Activated T-cell treated with anti-CD3 and anti-CD28 coated beads, Interleukin-2, amount 50 U/mL, for 4 hours (primary cell): ENCODE measurements at regions not wholly inside any gene's neighbourhood (a gene's known extent, or its start where the extent isn't known, plus 50 kb on each side); places are given as distances from the start of the nearest gene placed in this dataset.
A peak's percentile ranks its signal among the peaks of the same experiment; 100 is the strongest.

ENCODE experiments used
- ATAC-seq, 2 donors: fragments of 200-7000 bp; cut with Tn5 transposase; one replicate each; pipeline ENCODE4 v1.10.0; 2021
- DNase-seq: peaks from one replicate; pipeline ENCODE4 v3.0.0-alpha.2; 2020
- H3K27me3 Mint-ChIP-seq: one replicate; pipeline ENCODE4 v1.8.0; 2021; ENCODE audit warnings: low read depth, mixed read lengths
- H3K36me3 Mint-ChIP-seq: one replicate; pipeline ENCODE4 v1.8.0; 2022; ENCODE audit warnings: mixed read lengths; ENCODE audit not compliant: insufficient read depth
- H3K4me1 Mint-ChIP-seq: one replicate; pipeline ENCODE4 v1.8.0; 2021; ENCODE audit warnings: low read depth, mixed read lengths
- H3K4me3 Mint-ChIP-seq: one replicate; pipeline ENCODE4 v1.8.0; 2021; ENCODE audit warnings: mild to moderate bottlenecking, moderate library complexity, mixed read lengths
- H3K9me3 Mint-ChIP-seq: one replicate; pipeline ENCODE4 v1.8.0; 2021; ENCODE audit warnings: mixed read lengths

DNA sequence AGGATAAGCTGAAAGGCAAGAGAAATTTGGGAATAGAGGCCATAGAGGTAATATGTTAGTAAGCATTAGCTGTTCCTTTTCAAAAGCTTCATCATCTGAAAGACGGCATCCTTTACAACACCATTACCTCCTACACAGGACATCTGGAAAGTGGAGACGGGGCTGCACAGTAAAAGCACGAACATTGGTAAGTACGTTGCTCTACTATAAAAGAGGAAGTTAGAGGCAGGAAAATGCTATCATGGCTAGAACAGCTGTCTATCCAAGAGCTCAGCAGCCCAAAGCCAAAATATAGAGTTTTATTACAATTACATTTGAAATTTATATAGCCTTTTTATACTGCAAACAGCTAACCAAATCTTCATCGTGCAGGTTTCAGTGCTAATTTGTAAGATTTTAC lies 172.3 kb upstream of the GRIP1 start:
- Mint-ChIP-seq H3K4me1 (peaks cover 2% of the 10 kb centered on the region), H3K9me3 (no peaks in the 10 kb centered on the region), H3K36me3 (no peaks in the 10 kb centered on the region), H3K27me3 (no peaks in the 10 kb centered on the region), H3K4me3 (no peak overlapping the region)
- ATAC-seq, result no peak
- DNase-seq, result no peak

DNA sequence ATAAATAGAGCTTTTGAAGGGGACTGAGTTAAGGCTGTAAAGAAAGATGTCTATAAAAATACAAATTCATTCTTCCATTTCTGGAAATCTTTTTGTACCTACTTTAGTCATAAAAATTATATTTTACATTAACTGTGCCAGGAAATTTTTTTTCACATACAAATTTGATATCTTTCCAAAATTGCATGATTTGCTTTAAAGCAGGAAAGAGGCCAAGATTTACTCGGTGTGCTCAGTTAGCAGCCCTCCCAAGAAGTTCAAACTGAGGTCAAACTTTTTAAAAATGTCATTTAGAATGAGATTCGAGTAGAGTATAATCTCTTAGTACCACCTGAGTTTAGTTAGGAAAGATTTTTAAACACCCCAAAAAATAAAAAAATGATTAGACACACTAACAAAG lies 173.2 kb upstream of the GRIP1 start:
- Mint-ChIP-seq H3K4me1 (peaks cover 2% of the 10 kb centered on the region), H3K9me3 (no peaks in the 10 kb centered on the region), H3K36me3 (no peaks in the 10 kb centered on the region), H3K27me3 (no peaks in the 10 kb centered on the region), H3K4me3 (no peak overlapping the region)
- no peak for DNase-seq
- ATAC-seq, result no peak

GRCh38 chr12:66852765-66853164 lies 173.9 kb upstream of the GRIP1 start:
- DNase-seq (no peak), ATAC-seq (no peak)
- H3K9me3 Mint-ChIP-seq, result no peaks in the 10 kb centered on the region
- peaks cover 7% of the 10 kb centered on the region for H3K4me1 Mint-ChIP-seq
- no peaks in the 10 kb centered on the region for H3K36me3 Mint-ChIP-seq
- no peaks in the 10 kb centered on the region for H3K27me3 Mint-ChIP-seq
- no peak overlapping the region for H3K4me3 Mint-ChIP-seq

GRCh38 chr12:66859751-66860440 lies 181.0 kb upstream of the GRIP1 start:
- Mint-ChIP-seq H3K27me3 (no peaks in the 10 kb centered on the region), H3K4me3 (no peak overlapping the region), H3K4me1 (peaks cover 20% of the 10 kb centered on the region), H3K9me3 (no peaks in the 10 kb centered on the region), H3K36me3 (no peaks in the 10 kb centered on the region)
- DNase-seq, result no peak
- ATAC-seq, result no peak

GRCh38 chr12:66860752-66861750 lies 182.2 kb upstream of the GRIP1 start:
- Mint-ChIP-seq H3K9me3 (no peaks in the 10 kb centered on the region), H3K27me3 (no peaks in the 10 kb centered on the region), H3K4me3 (no peak overlapping the region), H3K4me1 (peaks cover 17% of the 10 kb centered on the region), H3K36me3 (no peaks in the 10 kb centered on the region)
- no peak for ATAC-seq
- peak; percentile 49 for DNase-seq

- DNase-seq (no peak), ATAC-seq (no peak)
- Mint-ChIP-seq H3K4me1 (peaks cover 15% of the 10 kb centered on the region), H3K27me3 (no peaks in the 10 kb centered on the region), H3K4me3 (no peak overlapping the region), H3K9me3 (no peaks in the 10 kb centered on the region), H3K36me3 (no peaks in the 10 kb centered on the region)
Observed at GRCh38 chr12:66862356-66862985, 183.6 kb upstream of the GRIP1 start.

DNA sequence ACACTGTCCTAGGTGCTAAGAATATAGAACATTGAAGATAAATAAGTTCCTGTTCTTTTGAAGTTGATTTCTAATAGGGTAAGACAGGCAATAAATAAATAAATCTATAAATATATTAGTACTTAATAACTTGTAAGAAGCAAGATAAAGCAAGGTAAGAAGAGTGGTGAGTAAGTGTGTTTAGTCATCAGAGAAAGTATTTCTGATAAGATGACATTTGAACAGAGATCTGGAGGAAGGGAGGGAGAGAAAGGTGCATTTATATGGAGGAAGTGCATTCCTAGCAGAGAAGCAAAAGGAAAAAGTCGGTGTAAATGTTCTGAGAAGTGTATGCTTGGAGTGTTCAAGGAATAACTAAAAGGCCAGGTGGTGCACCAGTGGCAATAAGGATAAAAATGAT lies 184.4 kb upstream of the GRIP1 start:
- Mint-ChIP-seq H3K27me3 (no peaks in the 10 kb centered on the region), H3K4me1 (peaks cover 11% of the 10 kb centered on the region), H3K4me3 (no peak overlapping the region), H3K9me3 (no peaks in the 10 kb centered on the region), H3K36me3 (no peaks in the 10 kb centered on the region)
- no peak for DNase-seq
- no peak for ATAC-seq

DNA sequence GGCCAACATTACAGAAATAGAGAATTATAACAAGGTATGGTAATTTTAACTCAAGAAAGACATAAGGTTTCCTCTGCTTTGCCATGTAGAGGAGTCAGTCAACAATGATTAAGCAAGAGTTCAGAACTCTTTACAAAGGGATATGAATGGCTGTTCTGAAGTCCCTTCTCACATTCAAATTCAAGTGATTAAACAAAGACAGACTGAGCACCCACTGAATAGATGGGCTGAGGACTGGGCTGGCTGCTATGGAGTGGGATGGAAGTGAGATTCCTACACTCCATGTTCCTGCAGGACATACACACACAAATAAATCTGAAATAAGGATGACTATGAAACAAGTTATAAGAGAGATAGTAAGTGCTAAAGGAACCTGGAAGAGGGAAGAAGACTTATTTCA lies 199.0 kb upstream of the GRIP1 start:
- Mint-ChIP-seq H3K27me3 (peaks cover 4% of the 10 kb centered on the region), H3K9me3 (no peaks in the 10 kb centered on the region), H3K4me1 (peaks cover 5% of the 10 kb centered on the region), H3K36me3 (no peaks in the 10 kb centered on the region), H3K4me3 (no peak overlapping the region)
- no peak for ATAC-seq
- DNase-seq, result no peak

DNA sequence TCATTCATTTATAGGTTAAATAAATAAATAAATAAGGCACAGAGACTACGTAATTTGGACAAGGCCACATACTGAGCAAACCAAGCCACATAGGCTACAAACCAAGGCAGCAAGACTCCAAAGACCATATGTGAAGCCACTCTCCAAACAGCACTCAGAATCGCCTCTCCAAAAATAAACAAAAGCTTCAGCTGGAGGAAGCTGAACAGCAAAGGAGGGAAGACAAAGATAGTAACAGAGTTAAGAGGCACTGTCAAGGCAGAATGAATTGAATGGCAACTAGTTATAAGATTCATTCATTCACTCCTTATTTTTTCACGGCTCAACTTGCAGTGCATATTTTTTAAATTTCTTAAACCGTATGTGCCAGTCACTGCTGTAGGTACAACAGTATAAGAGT lies 200.5 kb upstream of the GRIP1 start:
- peaks cover 4% of the 10 kb centered on the region for H3K27me3 Mint-ChIP-seq
- H3K4me1 Mint-ChIP-seq, result peaks cover 5% of the 10 kb centered on the region
- H3K9me3 Mint-ChIP-seq, result no peaks in the 10 kb centered on the region
- ATAC-seq, result no peak
- H3K4me3 Mint-ChIP-seq, result no peak overlapping the region
- H3K36me3 Mint-ChIP-seq, result no peaks in the 10 kb centered on the region
- DNase-seq, result no peak

GRCh38 chr12:66881386-66881785 lies 202.5 kb upstream of the GRIP1 start:
- H3K9me3 Mint-ChIP-seq, result no peaks in the 10 kb centered on the region
- H3K4me3 Mint-ChIP-seq, result no peak overlapping the region
- ATAC-seq, result no peak
- DNase-seq, result no peak
- peaks cover 2% of the 10 kb centered on the region for H3K4me1 Mint-ChIP-seq
- H3K36me3 Mint-ChIP-seq, result no peaks in the 10 kb centered on the region
- H3K27me3 Mint-ChIP-seq, result peaks cover 4% of the 10 kb centered on the region

- ATAC-seq, result no peak
- Mint-ChIP-seq H3K27me3 (peaks cover 4% of the 10 kb centered on the region), H3K4me1 (no peaks in the 10 kb centered on the region), H3K4me3 (no peak overlapping the region), H3K9me3 (no peaks in the 10 kb centered on the region), H3K36me3 (no peaks in the 10 kb centered on the region)
- no peak for DNase-seq
Observed at GRCh38 chr12:66884091-66884490, 205.2 kb upstream of the GRIP1 start.

GRCh38 chr12:66885115-66885875 lies 206.4 kb upstream of the GRIP1 start:
- ATAC-seq, result no peak
- Mint-ChIP-seq H3K4me1 (no peaks in the 10 kb centered on the region), H3K9me3 (no peaks in the 10 kb centered on the region), H3K27me3 (no peaks in the 10 kb centered on the region), H3K36me3 (no peaks in the 10 kb centered on the region), H3K4me3 (no peak overlapping the region)
- no peak for DNase-seq

DNA sequence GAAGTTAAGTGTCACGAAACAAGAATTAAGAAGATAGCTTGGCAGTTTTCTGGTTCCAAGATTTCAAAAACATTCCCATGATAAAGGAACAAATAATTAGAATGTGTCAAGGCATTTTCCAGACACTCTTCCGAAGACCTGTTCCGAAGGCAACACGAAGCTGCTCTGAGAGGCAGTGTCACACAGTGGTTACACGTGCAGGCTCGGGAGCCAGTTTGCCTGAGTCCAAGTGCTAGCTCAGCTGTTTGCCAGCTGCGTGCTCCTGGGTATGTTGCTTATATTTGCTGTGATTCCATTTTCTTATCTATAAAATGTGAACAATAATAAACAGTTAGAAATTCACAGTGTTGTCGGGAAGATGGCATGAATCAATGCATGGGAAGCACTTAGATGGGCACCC lies 217.9 kb upstream of the GRIP1 start:
- Mint-ChIP-seq H3K4me1 (peaks cover 29% of the 10 kb centered on the region), H3K4me3 (no peak overlapping the region), H3K36me3 (no peaks in the 10 kb centered on the region), H3K27me3 (no peaks in the 10 kb centered on the region), H3K9me3 (no peaks in the 10 kb centered on the region)
- ATAC-seq, result no peak
- DNase-seq, result no peak
